MM.1S (cell line): ENCODE measurements at regions not wholly inside any gene's neighbourhood (a gene's known extent, or its start where the extent isn't known, plus 50 kb on each side); places are given as distances from the start of the nearest gene placed in this dataset.

Experiments
- CTCF ChIP-seq: fragments of 300-600 bp; sonication (generic); IDR thresholded peaks from 2 replicates; pipeline ENCODE4 v1.5.1; 2016; ENCODE audit warnings: antibody characterized with exemption, low read length, mixed read lengths
- EZH2 ChIP-seq: fragments of 300-600 bp; sonication (generic); optimal IDR thresholded peaks from 2 replicates; pipeline ENCODE3; 2017; ENCODE audit warnings: low read depth, mild to moderate bottlenecking, antibody characterized with exemption, low read length, mixed read lengths

DNA sequence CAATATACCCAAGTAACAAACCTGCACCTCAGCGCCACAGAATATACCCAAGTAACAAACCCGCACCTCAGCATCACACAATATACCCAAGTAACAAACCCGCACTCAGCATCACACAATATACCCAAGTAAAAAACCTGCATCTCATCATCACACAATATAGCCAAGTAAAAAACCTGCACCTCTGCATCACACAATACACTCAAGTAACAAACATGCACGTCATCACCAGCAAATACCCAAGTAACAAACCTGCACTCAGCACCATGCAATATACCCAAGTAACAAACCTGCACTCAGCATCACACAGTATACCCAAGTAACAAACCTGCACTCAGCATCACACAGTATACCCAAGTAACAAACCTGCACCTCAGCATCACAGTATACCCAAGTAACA, 69.8 kb downstream of the UQCRFS1 start:
- no peak for TF ChIP-seq EZH2
- TF ChIP-seq CTCF, result no peak
